Epithelial cell of proximal tubule (primary cell): ENCODE measurements at regions not wholly inside any gene's neighbourhood (a gene's known extent, or its start where the extent isn't known, plus 50 kb on each side); places are given as distances from the start of the nearest gene placed in this dataset.

Source experiments
- DNase-seq: peaks from one replicate; pipeline ENCODE4 v3.0.0-alpha.2; 2011; ENCODE audit warnings: low read depth
- H3K4me3 ChIP-seq: 2 replicates; pipeline ENCODE4 v1.5.1; 2011; ENCODE audit warnings: low read depth, mild to moderate bottlenecking, low read length
- TF ChIP-seq, protein P1 (sequence below): conservative IDR thresholded peaks from 2 replicates; pipeline ENCODE4 v1.5.1; 2012; ENCODE audit warnings: low read depth, mild to moderate bottlenecking, low read length

GRCh38 chr22:48926643-48927042 is 901.0 kb downstream of the BRD1 start:
- no peak for DNase-seq
- no peak overlapping the region for H3K4me3 ChIP-seq
- TF ChIP-seq, protein P1, sequence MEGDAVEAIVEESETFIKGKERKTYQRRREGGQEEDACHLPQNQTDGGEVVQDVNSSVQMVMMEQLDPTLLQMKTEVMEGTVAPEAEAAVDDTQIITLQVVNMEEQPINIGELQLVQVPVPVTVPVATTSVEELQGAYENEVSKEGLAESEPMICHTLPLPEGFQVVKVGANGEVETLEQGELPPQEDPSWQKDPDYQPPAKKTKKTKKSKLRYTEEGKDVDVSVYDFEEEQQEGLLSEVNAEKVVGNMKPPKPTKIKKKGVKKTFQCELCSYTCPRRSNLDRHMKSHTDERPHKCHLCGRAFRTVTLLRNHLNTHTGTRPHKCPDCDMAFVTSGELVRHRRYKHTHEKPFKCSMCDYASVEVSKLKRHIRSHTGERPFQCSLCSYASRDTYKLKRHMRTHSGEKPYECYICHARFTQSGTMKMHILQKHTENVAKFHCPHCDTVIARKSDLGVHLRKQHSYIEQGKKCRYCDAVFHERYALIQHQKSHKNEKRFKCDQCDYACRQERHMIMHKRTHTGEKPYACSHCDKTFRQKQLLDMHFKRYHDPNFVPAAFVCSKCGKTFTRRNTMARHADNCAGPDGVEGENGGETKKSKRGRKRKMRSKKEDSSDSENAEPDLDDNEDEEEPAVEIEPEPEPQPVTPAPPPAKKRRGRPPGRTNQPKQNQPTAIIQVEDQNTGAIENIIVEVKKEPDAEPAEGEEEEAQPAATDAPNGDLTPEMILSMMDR: no peak

GRCh38 chr22:48926136-48926535 is 901.5 kb downstream of the BRD1 start:
- no peak for DNase-seq
- no peak overlapping the region for H3K4me3 ChIP-seq
- TF ChIP-seq, protein P1: no peak

- no peak overlapping the region for H3K4me3 ChIP-seq
- no peak for DNase-seq
- TF ChIP-seq, protein P1: no peak
Observed at GRCh38 chr22:48925450-48925849, 902.2 kb downstream of the BRD1 start.

GRCh38 chr22:48923996-48924395 is 903.7 kb downstream of the BRD1 start:
- no peak overlapping the region for H3K4me3 ChIP-seq
- no peak for DNase-seq
- TF ChIP-seq, protein P1: no peak

GRCh38 chr22:48923165-48923865 is 904.4 kb downstream of the BRD1 start:
- no peak for DNase-seq
- TF ChIP-seq, protein P1: no peak
- H3K4me3 ChIP-seq: no peak overlapping the region

DNA sequence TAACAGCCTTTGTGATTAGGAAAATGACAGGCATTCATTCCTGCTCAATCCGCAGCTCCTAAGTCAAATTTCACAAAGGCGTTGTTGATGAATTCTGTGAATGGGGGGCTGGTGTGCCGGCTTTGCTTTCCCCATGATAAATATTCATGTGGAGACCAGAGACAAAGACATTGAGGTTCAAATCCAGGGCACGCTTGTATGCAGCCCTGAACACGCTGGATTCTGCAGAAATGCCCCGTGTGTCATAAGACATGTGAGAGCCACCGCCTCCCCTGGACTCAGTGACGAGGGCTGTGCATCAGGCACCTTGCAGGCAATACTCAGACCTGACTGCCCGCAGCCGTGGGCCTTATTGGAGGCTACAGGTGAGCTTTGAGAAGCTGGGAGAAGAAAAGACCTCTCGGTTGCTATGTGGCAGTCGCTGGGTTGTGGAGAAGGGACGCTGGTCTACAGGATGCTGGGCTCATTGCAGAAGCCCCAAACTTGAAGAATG is 906.2 kb downstream of the BRD1 start:
- DNase-seq: no peak
- H3K4me3 ChIP-seq: no peak overlapping the region
- TF ChIP-seq, protein P1: no peak

GRCh38 chr22:48920776-48921241 is 906.9 kb downstream of the BRD1 start:
- no peak overlapping the region for H3K4me3 ChIP-seq
- DNase-seq: no peak
- TF ChIP-seq, protein P1: no peak
